ENCODE measurements at regions not wholly inside any gene's neighbourhood (a gene's known extent, or its start where the extent isn't known, plus 50 kb on each side); places are given as distances from the start of the nearest gene placed in this dataset.
A peak's percentile ranks its signal among the peaks of the same experiment; 100 is the strongest.
"Not testable (repeated sequence)": the region's sequence is repeated elsewhere in the genome, so short reads cannot be mapped to it uniquely, and the experiment has no call there.

GRCh38 chr6:137304020-137304780 lies 85.0 kb upstream of the IFNGR1 start:
- no peak for DNase-seq

GRCh38 chr6:137303441-137303840 lies 84.3 kb upstream of the IFNGR1 start:
- DNase-seq, result no peak

- DNase-seq, result no peak
These were observed 80.5 kb upstream of the IFNGR1 start for GRCh38 chr6:137299681-137300080.

DNA sequence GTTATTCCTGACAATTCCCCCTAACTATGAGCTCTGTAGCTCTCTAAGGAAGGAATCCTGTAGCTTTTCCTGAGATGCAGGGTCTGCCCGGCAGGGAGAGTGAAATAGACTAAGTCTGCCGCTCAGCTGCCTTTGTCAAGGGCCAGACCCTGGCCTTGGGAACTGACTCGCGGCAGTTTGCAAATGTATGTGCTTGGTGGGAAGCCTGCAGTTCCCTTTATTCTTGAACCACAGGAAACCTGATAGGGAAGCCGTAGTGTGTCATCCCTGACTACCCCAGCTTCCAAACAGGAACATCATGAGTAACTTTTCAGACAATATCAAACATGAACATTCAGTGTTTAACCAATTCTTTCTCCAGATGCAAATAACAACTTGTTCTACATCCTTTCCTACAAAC lies 78.7 kb upstream of the IFNGR1 start:
- no peak for DNase-seq

DNA sequence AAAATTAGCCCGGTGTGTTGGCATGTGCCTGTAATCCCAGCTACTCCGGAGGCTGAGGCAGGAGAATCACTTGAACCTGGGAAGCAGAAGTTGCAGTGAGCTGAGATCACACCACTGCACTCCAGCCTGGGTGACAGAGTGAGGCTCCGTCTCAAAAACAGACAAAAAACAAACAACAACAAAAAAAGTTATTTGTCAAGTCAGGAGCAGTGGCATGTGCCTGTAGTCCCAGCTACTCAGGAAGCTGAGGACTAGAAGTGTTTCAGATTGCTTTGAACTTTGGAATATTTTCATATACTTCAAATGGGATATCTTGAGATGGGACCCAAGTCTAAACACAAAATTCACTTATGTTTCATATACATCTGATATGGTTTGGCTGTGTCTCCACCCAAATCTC lies 73.1 kb upstream of the IFNGR1 start:
- not testable (repeated sequence) for DNase-seq

DNA sequence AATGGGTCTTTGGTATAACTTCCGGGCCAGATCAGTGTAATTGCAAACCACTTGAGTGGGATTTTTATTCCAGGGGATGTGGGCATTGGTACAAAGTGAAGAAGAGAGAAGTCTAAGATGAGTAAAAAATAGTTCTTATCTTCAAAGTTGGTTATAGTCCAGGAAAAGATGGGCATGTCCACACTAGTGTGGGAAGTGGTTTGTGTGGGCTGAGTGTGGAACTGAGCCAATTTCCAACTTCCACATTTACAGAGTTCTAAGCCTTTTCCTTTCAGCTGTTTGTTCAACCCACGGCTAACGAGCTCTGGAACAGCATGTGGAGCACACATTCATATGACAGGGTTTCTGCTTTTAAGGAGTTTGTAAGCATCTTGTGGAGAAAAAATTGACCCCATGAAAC lies 72.3 kb upstream of the IFNGR1 start:
- peak; percentile 21 for DNase-seq

- DNase-seq, result no peak
These were observed 71.5 kb upstream of the IFNGR1 start for GRCh38 chr6:137290601-137291261.

GRCh38 chr6:137286916-137287315 lies 67.7 kb upstream of the IFNGR1 start:
- DNase-seq, result no peak

- DNase-seq, result no peak
These were observed 67.2 kb upstream of the IFNGR1 start for GRCh38 chr6:137286368-137286767.

DNA sequence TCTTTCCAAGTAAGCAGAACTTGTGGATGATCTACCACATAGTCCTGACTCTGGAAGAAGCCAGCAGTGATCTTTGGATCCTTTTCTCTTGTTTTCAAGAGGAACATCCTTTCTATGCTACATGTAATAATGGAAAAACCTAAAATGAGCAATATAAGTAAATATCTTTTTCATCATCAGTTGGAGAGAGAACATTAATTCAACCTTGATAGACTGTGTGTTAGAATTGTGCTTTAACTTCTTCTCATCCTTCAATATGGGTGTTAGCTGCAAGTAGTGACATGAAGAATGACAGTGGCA lies 65.6 kb upstream of the IFNGR1 start:
- DNase-seq, result no peak

GRCh38 chr6:137283940-137284810 lies 65.0 kb upstream of the IFNGR1 start:
- no peak for DNase-seq

DNA sequence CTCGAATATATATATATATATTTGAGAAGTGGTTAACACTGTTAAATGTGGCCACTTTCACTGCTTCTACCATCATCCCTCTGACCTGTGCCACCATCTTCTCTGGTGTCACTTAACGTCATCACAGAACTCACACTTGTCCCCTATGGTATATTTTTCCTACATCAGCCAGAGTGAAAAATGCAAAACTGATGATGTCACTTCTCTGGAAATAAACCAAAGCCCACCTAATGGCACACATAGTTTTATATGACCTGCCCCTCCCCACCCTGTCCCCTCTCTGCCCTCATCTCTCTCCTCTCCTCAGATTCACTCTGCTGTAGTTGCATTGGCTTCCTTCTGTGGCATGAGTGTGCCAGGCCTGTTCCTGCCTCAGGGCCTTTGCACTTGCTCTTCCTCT lies 63.9 kb upstream of the IFNGR1 start:
- no peak for DNase-seq

- DNase-seq, result no peak
These were observed 63.1 kb upstream of the IFNGR1 start for GRCh38 chr6:137282254-137282653.

DNA sequence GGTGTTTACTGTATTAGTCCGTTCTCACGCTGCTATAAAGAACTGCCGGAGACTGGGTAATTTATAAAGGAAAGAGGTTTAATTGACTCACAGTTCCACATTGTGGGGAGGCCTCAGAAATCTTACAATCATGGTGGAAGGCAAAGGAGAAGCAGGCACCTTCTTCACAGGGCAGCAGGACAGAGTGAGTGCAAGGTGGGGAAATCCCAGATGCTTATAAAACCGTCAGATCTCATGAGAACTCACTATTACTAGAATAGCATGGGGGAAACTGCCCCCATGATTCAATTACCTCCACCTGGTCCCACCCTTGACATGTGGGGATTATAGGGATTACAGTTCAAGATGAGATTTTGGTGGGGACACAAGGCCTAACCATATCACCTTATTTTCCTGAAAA lies 60.1 kb upstream of the IFNGR1 start:
- DNase-seq, result not testable (repeated sequence)

DNA sequence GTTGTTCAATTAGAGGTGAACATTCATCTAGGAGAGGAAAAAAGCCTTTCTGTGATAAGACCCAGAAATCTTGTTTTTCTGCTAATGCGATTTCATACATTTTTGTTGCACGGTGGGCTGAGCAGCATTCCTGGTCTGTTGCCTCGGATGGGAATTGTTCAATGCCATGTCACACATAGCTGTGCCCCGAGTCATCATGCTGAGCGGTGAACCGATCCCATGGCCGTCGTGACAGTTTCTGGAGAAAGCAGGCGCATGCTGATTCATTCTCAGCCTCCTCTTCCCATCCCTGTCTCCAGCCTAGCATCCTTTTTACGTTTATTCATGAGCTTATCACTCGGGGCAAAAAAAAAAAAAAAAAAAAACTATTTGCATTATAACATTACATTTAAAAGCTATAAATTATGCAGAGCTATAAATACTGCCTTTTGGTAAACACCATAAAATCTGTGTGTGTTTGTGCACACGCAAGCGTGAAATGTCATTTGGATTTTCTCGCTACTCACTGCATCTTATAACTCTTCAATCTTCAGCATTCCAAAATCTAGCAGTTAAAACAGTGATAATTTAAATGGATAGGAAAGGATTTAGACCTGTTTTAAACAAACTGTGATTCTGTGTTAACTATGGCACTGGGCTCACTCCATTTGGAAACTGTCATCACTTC lies 58.9 kb upstream of the IFNGR1 start:
- DNase-seq, result no peak

DNA sequence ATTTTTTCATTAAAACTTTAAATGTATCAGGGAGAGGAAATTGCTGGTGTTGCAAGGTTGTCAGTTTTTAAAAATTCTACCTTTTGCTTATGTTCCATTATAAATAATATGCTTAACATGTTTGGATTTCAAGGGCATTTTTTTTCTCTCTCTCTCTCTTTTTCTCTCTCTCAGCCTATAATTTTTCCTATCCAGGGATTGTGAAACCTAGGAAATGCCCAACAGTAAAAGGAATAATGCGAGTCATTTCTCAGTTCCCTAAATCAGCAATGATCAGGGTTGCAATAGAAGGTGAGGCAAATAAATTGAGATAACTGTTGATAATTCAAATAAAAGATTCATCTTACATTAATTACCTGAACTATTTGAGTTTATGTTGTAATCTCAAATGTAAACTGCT lies 53.2 kb upstream of the IFNGR1 start:
- DNase-seq, result no peak

GRCh38 chr6:137271245-137272183 lies 52.3 kb upstream of the IFNGR1 start:
- DNase-seq, result no peak

- DNase-seq, result no peak
These were observed 50.6 kb upstream of the IFNGR1 start for GRCh38 chr6:137269803-137270202.

DNA sequence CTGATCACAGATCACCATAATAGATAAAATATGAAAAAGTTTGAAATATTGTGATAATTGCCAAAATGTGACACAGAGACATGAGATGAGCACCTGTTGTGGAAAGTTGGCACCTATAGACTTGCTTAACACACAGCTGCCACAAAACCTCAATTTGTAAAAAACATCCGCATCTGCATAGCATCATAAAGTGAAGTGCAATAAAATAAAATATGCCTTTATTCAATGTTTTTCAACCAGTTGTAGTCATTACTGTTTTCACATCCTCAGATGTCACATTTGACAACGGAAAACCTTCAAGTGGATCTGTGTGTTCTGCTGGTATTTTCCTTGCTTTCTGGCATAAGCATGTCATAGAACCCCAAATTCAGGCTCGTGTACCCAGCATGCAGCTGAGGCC lies 50.2 kb upstream of the IFNGR1 start:
- no peak for DNase-seq
